Ascending aorta (tissue), 2 donors: ENCODE measurements at regions not wholly inside any gene's neighbourhood (a gene's known extent, or its start where the extent isn't known, plus 50 kb on each side); places are given as distances from the start of the nearest gene placed in this dataset.

Experiments
- DNase-seq, 2 donors: peaks; one replicate each; pipeline ENCODE4 v3.0.0-alpha.2; 2019; ENCODE audit warnings: low spot score in 2 of 2
- H3K27ac ChIP-seq, 2 donors: fragments of 200-600 bp; sonication (generic); one replicate each; pipeline ENCODE4 v1.5.1; 2016 to 2017; ENCODE audit warnings: mild to moderate bottlenecking in 1 of 2
- H3K27me3 ChIP-seq: fragments of 200-600 bp; sonication (generic); one replicate; pipeline ENCODE4 v1.5.1; 2017
- H3K36me3 ChIP-seq, 2 donors: fragments of 200-600 bp; sonication (generic); one replicate each; pipeline ENCODE4 v1.5.1; 2016
- H3K4me1 ChIP-seq, 2 donors: fragments of 200-600 bp; sonication (generic); one replicate each; pipeline ENCODE4 v1.5.1; 2016 to 2017; ENCODE audit warnings: mild to moderate bottlenecking in 1 of 2
- H3K4me3 ChIP-seq, 2 donors: fragments of 200-600 bp; sonication (generic); one replicate each; pipeline ENCODE4 v1.5.1; 2016 to 2017; ENCODE audit warnings: mild to moderate bottlenecking in 1 of 2
- H3K9me3 ChIP-seq, 2 donors: fragments of 200-600 bp; sonication (generic); one replicate each; pipeline ENCODE4 v1.5.1; 2016
- intact Hi-C: fragments of 100-400 bp; cut with DNase I; formaldehyde crosslinking; loops from one replicate; pipeline ENCODE4 v1.15.1; 2023
- TF ChIP-seq, protein P1 (sequence below), 3 experiments: fragments of 200-600 bp in 2 of 3; fragments of 450-650 bp in 1 of 3; sonication (generic) in 2 of 3; IDR thresholded peaks; one replicate each; pipeline ENCODE4 v1.5.1; 2016 to 2019; ENCODE audit warnings: antibody characterized with exemption in 3 of 3, mild to moderate bottlenecking in 1 of 3, moderate library complexity in 1 of 3

- Histone ChIP-seq H3K27ac (no peak overlapping the region), H3K27me3 (no peaks in the 10 kb centered on the region), H3K36me3 (no peaks in the 10 kb centered on the region), H3K4me3 (no peak overlapping the region), H3K9me3 (no peaks in the 10 kb centered on the region), H3K4me1 (no peaks in the 10 kb centered on the region)
- DNase-seq = no peak
- intact Hi-C loops = no loop called here
- TF ChIP-seq, protein P1, sequence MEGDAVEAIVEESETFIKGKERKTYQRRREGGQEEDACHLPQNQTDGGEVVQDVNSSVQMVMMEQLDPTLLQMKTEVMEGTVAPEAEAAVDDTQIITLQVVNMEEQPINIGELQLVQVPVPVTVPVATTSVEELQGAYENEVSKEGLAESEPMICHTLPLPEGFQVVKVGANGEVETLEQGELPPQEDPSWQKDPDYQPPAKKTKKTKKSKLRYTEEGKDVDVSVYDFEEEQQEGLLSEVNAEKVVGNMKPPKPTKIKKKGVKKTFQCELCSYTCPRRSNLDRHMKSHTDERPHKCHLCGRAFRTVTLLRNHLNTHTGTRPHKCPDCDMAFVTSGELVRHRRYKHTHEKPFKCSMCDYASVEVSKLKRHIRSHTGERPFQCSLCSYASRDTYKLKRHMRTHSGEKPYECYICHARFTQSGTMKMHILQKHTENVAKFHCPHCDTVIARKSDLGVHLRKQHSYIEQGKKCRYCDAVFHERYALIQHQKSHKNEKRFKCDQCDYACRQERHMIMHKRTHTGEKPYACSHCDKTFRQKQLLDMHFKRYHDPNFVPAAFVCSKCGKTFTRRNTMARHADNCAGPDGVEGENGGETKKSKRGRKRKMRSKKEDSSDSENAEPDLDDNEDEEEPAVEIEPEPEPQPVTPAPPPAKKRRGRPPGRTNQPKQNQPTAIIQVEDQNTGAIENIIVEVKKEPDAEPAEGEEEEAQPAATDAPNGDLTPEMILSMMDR (IDR thresholded peaks at IDR 0.05) = no peak
Measured at GRCh38 chr11:131295986-131296385, 74.4 kb upstream of the NTM start.

- TF ChIP-seq, protein P1 (IDR thresholded peaks at IDR 0.05) = no peak
- H3K9me3 ChIP-seq = no peaks in the 10 kb centered on the region
- no peaks in the 10 kb centered on the region for H3K27me3 ChIP-seq
- H3K27ac ChIP-seq = no peak overlapping the region
- DNase-seq = no peak
- H3K36me3 ChIP-seq = no peaks in the 10 kb centered on the region
- no peaks in the 10 kb centered on the region for H3K4me1 ChIP-seq
- H3K4me3 ChIP-seq = no peak overlapping the region
- intact Hi-C loops = no loop called here
Measured at GRCh38 chr11:131297441-131297840, 73.0 kb upstream of the NTM start.

- no peaks in the 10 kb centered on the region for H3K9me3 ChIP-seq
- no peaks in the 10 kb centered on the region for H3K36me3 ChIP-seq
- no peaks in the 10 kb centered on the region for H3K27me3 ChIP-seq
- no peak for DNase-seq
- no peaks in the 10 kb centered on the region for H3K4me1 ChIP-seq
- TF ChIP-seq, protein P1 (IDR thresholded peaks at IDR 0.05) = no peak
- no peak overlapping the region for H3K4me3 ChIP-seq
- H3K27ac ChIP-seq = no peak overlapping the region
- intact Hi-C loops = no loop called here
Measured at GRCh38 chr11:131299598-131300438, 70.6 kb upstream of the NTM start.

DNA sequence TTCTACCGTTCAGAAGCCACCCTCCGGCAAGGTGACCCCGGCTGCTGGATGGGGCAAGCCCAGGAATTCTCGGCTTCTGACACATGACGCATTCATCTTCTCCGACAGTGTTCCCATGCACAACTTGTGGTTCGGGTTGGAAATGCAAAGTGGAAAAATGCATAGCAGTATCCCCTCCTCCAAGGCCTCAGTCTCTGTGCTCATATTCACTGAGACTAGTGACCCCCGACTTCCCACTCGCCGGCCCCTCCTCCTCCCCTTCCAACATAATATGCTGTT, 70.0 kb upstream of the NTM start:
- intact Hi-C loops = no loop called here
- no peaks in the 10 kb centered on the region for H3K4me1 ChIP-seq
- no peaks in the 10 kb centered on the region for H3K36me3 ChIP-seq
- H3K4me3 ChIP-seq = no peak overlapping the region
- H3K27ac ChIP-seq = no peak overlapping the region
- H3K27me3 ChIP-seq = no peaks in the 10 kb centered on the region
- H3K9me3 ChIP-seq = no peaks in the 10 kb centered on the region
- TF ChIP-seq, protein P1 (IDR thresholded peaks at IDR 0.05) = no peak
- DNase-seq = no peak

GRCh38 chr11:131301306-131301705, 69.1 kb upstream of the NTM start:
- Histone ChIP-seq H3K27ac (no peak overlapping the region), H3K9me3 (no peaks in the 10 kb centered on the region), H3K4me1 (no peaks in the 10 kb centered on the region), H3K36me3 (no peaks in the 10 kb centered on the region), H3K4me3 (no peak overlapping the region), H3K27me3 (no peaks in the 10 kb centered on the region)
- intact Hi-C loops = no loop called here
- TF ChIP-seq, protein P1 (IDR thresholded peaks at IDR 0.05) = no peak
- DNase-seq = no peak

DNA sequence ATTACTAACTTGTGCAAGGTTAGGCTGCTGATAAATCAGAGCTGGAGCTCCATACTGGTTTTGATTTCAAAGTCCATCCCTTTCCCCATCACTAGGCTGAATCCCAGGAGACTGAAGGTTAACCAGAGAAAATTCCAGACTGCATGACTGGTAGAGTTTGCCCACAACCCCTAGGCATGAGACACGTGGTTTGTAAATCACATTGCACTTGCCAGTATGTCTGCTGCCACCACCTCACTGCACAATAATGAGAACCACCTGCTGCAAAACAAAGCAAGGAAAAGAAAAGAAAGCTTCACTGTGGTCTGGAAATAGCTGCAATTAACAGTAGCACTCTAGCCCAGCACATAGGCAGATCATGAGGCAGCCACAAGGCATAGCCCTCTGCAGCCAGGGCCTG, 67.6 kb upstream of the NTM start:
- TF ChIP-seq, protein P1 (IDR thresholded peaks at IDR 0.05) = no peak
- Histone ChIP-seq H3K27me3 (no peaks in the 10 kb centered on the region), H3K27ac (no peak overlapping the region), H3K36me3 (no peaks in the 10 kb centered on the region), H3K9me3 (no peaks in the 10 kb centered on the region), H3K4me3 (no peak overlapping the region), H3K4me1 (no peaks in the 10 kb centered on the region)
- no peak for DNase-seq
- intact Hi-C loops = no loop called here
